Neuron (in vitro differentiated cells): ENCODE measurements at regions not wholly inside any gene's neighbourhood (a gene's known extent, or its start where the extent isn't known, plus 50 kb on each side); places are given as distances from the start of the nearest gene placed in this dataset.

Experiments used
- H2AFZ ChIP-seq: one replicate; pipeline ENCODE4 v1.6.1; 2013; ENCODE audit warnings: low read depth, mild to moderate bottlenecking, inconsistent platforms, low read length, moderate library complexity
- H3K27me3 ChIP-seq: one replicate; pipeline ENCODE4 v1.6.1; 2013; ENCODE audit warnings: low read length; ENCODE audit not compliant: insufficient read depth
- H3K36me3 ChIP-seq: one replicate; pipeline ENCODE4 v1.6.1; 2013; ENCODE audit warnings: low read length; ENCODE audit not compliant: insufficient read depth
- H3K4me1 ChIP-seq: one replicate; pipeline ENCODE4 v1.6.1; 2013; ENCODE audit warnings: low read length; ENCODE audit not compliant: insufficient read depth
- H3K4me3 ChIP-seq: 2 replicates; pipeline ENCODE4 v1.5.1; 2013; ENCODE audit warnings: mild to moderate bottlenecking, low read length, moderate library complexity
- H3K9me3 ChIP-seq: one replicate; pipeline ENCODE4 v1.6.1; 2013; ENCODE audit warnings: low read length

DNA sequence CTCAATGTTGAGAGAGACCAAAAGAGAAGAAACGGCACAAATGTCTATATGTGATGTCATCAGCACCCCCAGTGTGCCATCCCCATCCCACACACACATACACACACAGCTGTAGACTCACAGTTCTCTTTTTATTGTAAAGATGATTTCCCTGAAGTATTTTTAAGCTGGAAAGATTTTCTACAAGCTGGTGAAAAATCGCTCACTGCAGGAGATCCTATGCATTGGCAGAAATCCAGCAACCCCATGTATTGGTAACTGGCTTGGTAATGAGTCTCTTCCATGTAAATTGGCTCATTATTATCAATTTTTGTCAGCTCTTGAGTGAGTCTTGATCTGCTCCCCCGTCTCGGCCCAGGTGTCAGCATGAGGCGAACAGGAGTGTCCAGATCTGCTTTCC lies 107.1 kb upstream of the UQCRFS1 start:
- H3K27me3 ChIP-seq, result peaks cover 5% of the 10 kb centered on the region
- no peaks in the 10 kb centered on the region for H3K36me3 ChIP-seq
- H3K4me1 ChIP-seq, result no peaks in the 10 kb centered on the region
- H2AFZ ChIP-seq, result no peak overlapping the region
- H3K9me3 ChIP-seq, result no peaks in the 10 kb centered on the region
- H3K4me3 ChIP-seq, result no peak overlapping the region

- peaks cover 2% of the 10 kb centered on the region for H3K27me3 ChIP-seq
- no peaks in the 10 kb centered on the region for H3K9me3 ChIP-seq
- H3K4me3 ChIP-seq, result no peak overlapping the region
- no peaks in the 10 kb centered on the region for H3K4me1 ChIP-seq
- H3K36me3 ChIP-seq, result no peaks in the 10 kb centered on the region
- no peak overlapping the region for H2AFZ ChIP-seq
Measured at GRCh38 chr19:29320618-29321017, 107.7 kb upstream of the UQCRFS1 start.

GRCh38 chr19:29321116-29321515 lies 108.2 kb upstream of the UQCRFS1 start:
- H2AFZ ChIP-seq, result no peak overlapping the region
- H3K9me3 ChIP-seq, result no peaks in the 10 kb centered on the region
- no peak overlapping the region for H3K4me3 ChIP-seq
- H3K36me3 ChIP-seq, result no peaks in the 10 kb centered on the region
- peaks cover 2% of the 10 kb centered on the region for H3K27me3 ChIP-seq
- no peaks in the 10 kb centered on the region for H3K4me1 ChIP-seq

- Histone ChIP-seq H3K27me3 (peaks cover 5% of the 10 kb centered on the region), H3K4me3 (no peak overlapping the region), H2AFZ (no peak overlapping the region), H3K9me3 (no peaks in the 10 kb centered on the region), H3K36me3 (no peaks in the 10 kb centered on the region), H3K4me1 (no peaks in the 10 kb centered on the region)
Measured at GRCh38 chr19:29323021-29323430, 110.1 kb upstream of the UQCRFS1 start.

DNA sequence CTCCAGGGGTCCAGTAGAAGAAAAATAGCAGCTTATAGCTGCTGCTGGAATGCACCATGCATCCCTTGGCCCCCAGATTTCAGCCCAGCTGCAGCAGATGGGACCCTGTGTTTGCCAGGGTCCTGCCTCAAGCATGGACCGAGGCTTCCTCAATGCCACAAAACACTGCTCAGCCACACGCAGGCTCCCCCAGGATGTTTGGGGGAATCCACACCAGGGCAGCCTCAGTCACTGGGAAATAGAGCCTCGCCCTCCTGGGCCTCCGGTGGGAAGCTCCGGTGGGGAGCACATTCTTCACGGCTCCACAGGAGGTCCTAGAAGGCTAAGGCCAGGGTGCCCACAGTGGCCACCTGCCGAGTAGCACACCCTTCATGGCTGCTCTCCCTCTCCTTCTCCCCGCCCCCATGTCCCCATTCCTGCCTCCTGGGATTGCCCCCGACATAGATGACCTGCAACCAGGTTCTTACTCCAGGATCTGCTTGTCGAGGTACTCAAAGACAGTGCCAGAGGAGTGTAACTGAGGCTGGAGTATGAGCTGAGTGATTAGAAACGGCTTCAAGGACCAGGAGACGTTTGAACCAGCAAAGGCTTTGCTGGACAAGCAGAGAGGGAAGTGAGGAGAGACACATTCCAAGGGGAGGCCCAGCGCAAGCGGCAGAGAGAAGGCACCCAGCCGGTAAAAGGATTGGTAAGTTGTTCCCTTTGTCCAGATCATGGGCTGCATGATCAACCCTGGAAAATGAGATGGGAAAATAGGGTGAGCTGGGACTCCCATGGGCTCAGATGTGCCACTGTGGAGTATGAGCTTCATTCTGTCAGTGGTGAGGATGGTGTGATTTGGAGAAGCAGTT lies 110.7 kb upstream of the UQCRFS1 start:
- Histone ChIP-seq H3K4me3 (no peak overlapping the region), H3K9me3 (no peaks in the 10 kb centered on the region), H2AFZ (no peak overlapping the region), H3K36me3 (no peaks in the 10 kb centered on the region), H3K4me1 (no peaks in the 10 kb centered on the region), H3K27me3 (peaks cover 5% of the 10 kb centered on the region)

- H3K4me1 ChIP-seq, result no peaks in the 10 kb centered on the region
Measured at GRCh38 chr19:29324291-29324680, 111.3 kb upstream of the UQCRFS1 start.

DNA sequence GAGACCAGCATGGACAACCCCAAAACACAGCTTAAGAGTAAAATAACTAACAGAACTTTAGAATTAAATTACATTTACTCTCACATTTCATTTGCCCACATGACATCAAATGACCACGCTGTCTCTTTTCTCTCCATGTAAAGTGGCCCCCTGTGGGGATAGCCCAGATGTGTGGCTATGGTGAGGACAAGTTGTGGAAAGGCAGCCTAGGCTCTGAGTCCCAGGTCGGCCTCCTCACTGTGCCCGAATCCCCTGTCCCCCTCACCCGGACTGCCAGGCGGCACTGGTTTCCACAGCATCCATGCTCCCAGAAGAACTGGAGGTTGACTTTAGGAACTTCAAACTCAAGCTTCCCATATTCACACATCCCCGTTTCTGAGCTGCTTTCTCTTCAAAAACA lies 111.8 kb upstream of the UQCRFS1 start:
- Histone ChIP-seq H3K4me1 (no peaks in the 10 kb centered on the region), H2AFZ (no peak overlapping the region), H3K36me3 (no peaks in the 10 kb centered on the region), H3K4me3 (no peak overlapping the region), H3K27me3 (peaks cover 5% of the 10 kb centered on the region), H3K9me3 (no peaks in the 10 kb centered on the region)

More at GRCh38 chr19:29324291-29324680, 111.3 kb upstream of the UQCRFS1 start:
- no peaks in the 10 kb centered on the region for H3K9me3 ChIP-seq
- no peaks in the 10 kb centered on the region for H3K36me3 ChIP-seq
- peaks cover 5% of the 10 kb centered on the region for H3K27me3 ChIP-seq
- no peak overlapping the region for H3K4me3 ChIP-seq
- H2AFZ ChIP-seq, result no peak overlapping the region

DNA sequence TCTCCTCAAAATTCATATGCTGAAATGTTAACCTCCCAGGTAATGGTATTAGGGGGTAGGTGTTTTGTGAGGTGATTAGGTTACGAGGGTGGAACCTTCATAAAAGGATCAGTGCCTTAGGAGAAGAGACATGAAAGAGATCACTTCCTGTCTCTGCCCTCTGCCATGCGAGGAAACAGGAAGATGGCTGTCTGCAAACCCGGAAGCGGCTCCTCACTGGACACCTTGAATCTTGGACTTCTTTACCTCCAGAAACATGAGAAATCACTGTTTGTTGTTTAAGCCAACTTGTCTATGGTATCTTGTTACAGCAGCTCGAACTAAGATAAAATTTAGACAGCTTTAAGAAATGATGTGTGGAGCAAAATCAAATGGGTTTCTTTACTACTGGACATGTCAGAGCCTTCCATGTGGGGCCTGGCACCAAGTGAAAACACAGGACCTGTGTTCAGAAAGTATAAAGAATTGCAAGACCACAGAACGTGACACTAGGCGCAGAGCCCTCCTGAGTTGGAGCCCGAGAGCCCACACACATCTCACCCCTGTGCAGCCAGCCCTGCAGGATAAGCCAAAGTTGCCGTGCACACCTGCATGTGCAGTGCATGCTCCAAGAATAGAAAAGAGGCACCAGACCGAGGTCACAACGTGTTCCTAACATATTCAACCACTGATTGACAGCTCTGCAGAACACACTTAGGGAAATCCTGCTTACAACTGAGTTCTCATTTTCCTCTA lies 112.5 kb upstream of the UQCRFS1 start:
- Histone ChIP-seq H3K4me3 (no peak overlapping the region), H3K27me3 (peaks cover 5% of the 10 kb centered on the region), H3K9me3 (no peaks in the 10 kb centered on the region), H2AFZ (no peak overlapping the region), H3K4me1 (no peaks in the 10 kb centered on the region), H3K36me3 (no peaks in the 10 kb centered on the region)

DNA sequence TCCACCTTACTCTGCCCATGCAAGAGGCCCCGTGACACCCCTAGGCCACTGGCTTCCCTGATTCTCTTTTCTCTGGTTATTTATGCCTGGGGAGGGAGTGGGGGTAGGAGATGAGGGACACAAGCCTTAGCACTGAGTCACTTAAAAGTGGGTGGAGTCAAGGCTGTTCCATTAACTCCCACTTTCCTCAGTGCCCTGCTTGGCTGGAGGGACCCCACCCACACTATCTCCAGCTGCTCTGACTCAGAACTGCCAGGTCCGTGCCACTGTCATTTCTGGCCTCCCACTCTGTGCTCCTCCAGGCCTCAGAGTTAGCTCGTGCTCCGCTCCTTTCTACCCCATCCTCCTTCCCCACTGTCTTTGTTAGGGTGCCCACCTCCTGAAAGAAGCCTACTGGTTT lies 113.4 kb upstream of the UQCRFS1 start:
- Histone ChIP-seq H2AFZ (no peak overlapping the region), H3K4me1 (no peaks in the 10 kb centered on the region), H3K4me3 (no peak overlapping the region), H3K36me3 (no peaks in the 10 kb centered on the region), H3K27me3 (peaks cover 5% of the 10 kb centered on the region), H3K9me3 (no peaks in the 10 kb centered on the region)

DNA sequence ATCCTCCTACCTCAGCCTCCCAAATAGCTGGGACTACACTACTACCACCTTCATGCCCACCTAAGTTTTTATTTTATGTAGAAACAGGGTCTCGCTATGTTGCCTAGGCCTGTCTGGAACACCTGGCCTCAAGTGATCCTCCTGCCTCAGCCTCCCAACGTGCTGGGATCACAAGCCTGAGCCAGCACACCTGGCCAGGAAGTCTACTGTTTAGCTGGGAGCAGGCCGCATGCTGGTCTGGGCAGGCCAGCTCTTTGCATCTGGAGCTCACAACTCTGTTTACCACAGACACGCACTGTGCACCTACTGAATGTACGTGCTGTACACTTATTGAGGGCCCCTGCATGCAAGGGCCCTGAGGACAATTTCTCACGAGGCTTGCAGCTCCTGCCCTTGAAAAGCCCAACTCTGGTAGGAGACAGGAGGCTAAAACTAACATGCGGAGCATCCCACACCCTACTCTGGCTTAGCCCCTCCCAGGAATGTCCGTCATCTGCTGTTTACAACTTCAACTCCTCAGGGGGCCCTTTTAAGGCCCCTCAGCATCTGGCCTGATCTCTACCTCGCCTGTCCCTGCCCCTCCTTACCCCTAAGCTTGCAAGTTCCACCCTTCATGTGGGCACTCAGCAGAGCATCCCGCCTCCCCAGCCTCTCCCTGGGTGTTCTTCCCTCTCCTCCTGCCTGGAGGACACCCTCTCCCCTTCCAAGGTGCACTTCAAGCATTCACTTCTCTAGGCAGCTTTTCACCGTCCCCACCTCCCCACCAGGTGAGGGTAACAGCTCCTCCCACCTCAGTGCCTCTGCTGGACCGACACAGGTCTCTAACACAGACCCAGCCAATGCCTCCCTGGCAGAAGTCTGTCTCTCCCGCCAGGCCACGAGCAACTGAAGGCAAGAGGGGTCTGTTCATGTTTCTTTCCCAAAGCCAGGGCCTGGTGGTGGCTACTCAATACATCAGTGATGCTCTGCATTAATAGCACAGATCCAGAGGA lies 114.2 kb upstream of the UQCRFS1 start:
- Histone ChIP-seq H3K27me3 (peaks cover 3% of the 10 kb centered on the region), H3K36me3 (no peaks in the 10 kb centered on the region), H2AFZ (no peak overlapping the region), H3K4me1 (no peaks in the 10 kb centered on the region), H3K4me3 (no peak overlapping the region), H3K9me3 (no peaks in the 10 kb centered on the region)

- Histone ChIP-seq H3K4me1 (no peaks in the 10 kb centered on the region), H3K4me3 (no peak overlapping the region), H3K27me3 (peaks cover 3% of the 10 kb centered on the region), H2AFZ (no peak overlapping the region), H3K36me3 (no peaks in the 10 kb centered on the region), H3K9me3 (no peaks in the 10 kb centered on the region)
Measured at GRCh38 chr19:29328586-29328985, 115.6 kb upstream of the UQCRFS1 start.

DNA sequence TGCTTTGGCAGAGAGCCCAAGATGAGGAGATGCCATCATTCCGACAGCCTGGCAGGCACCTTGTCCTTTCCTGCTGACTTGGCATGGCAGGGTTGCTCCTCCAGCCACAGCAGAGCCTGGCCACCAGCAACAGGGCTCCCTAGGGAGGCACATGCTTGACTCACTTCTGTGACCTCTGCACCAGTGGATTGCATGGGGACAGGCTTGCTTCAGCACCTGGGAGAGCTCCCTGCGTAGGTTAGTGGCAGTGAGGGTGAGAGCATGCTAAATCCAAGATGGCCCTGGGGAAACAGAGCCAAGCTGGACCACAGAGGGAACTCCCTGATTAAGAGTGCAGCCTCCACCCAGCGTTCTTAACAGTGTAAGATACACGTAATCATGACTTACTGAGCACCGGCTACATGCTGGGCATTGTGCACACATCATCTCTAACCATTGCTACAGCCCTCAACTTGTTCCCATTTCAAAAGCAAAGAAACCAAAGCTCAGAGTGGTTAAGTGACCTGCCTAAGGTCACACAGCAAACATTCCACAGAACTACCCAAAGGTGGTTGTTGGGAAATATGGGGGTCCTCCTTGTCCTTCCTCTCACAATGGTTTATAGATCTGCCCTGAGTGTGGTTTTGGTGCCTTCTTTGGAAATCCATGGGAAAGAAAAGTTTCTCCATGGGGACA lies 116.6 kb upstream of the UQCRFS1 start:
- no peak overlapping the region for H2AFZ ChIP-seq
- H3K36me3 ChIP-seq, result no peaks in the 10 kb centered on the region
- H3K9me3 ChIP-seq, result no peaks in the 10 kb centered on the region
- no peak overlapping the region for H3K4me3 ChIP-seq
- peaks cover 3% of the 10 kb centered on the region for H3K27me3 ChIP-seq
- H3K4me1 ChIP-seq, result no peaks in the 10 kb centered on the region
